OCI-M2 (cell line): ENCODE measurements at regions not wholly inside any gene's neighbourhood (a gene's known extent, or its start where the extent isn't known, plus 50 kb on each side); places are given as distances from the start of the nearest gene placed in this dataset.
"Not testable (repeated sequence)": the region's sequence is repeated elsewhere in the genome, so short reads cannot be mapped to it uniquely, and the experiment has no call there.

Source experiments
- DNase-seq: peaks from one replicate; lab custom pipeline; 2025; ENCODE audit not compliant: unreplicated experiment; lab: John Stamatoyannopoulos, UW

DNA sequence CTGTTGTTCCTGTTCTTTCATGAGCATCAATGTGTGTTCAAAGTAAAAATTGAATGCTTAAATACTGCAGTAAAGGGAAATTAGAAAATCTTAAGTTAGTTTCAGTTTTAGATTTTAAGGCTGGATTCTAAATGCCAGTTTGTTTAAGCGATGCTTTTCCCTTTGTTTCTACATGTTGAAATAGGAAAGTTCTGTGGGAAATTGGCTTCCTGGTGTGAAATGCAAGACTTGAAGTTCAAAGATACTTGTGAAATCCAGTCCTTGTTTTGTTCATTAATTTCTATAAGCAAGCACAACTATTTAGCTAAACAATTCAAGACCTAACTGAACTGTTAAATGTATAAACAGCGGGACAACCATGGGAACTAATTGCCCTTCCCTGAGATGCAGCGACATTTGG lies 149.1 kb downstream of the LYPLAL1 start:
- no peak for DNase-seq

DNA sequence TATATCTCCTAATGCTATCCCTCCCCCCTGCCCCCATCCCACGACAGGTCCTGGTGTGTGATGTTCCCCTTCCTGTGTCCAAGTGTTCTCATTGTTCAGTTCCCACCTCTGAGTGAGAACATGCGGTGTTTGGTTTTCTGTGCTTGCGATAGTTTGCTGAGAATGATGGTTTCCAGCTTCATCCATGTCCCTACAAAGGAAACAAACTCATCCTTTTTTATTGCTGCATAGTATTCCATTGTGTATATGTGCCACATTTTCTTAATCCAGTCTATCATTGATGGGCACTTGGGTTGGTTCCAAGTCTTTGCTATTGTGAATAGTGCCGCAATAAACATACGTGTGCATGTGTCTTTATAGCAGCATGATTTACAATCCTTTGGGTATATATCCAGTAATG lies 146.9 kb downstream of the LYPLAL1 start:
- not testable (repeated sequence) for DNase-seq

DNA sequence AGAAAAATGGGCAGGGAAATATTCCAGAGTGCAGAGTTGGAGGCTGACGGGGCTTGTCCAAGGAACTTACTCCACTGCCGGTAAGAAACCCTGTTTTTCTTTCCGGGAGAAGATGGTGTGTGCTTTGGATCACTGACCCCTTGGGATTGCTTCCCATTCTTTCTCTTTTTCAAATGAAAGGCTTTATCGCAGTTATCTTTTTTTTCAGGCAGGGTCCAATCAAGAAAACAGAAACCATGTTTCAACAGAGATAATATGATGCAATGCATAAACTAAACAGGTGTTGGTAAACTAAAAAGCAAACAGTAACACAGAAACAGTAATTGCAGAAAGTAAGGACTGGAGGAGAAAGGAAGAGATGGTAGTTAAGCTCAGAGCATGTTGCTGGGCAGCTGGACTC lies 145.1 kb downstream of the LYPLAL1 start:
- DNase-seq = no peak

DNA sequence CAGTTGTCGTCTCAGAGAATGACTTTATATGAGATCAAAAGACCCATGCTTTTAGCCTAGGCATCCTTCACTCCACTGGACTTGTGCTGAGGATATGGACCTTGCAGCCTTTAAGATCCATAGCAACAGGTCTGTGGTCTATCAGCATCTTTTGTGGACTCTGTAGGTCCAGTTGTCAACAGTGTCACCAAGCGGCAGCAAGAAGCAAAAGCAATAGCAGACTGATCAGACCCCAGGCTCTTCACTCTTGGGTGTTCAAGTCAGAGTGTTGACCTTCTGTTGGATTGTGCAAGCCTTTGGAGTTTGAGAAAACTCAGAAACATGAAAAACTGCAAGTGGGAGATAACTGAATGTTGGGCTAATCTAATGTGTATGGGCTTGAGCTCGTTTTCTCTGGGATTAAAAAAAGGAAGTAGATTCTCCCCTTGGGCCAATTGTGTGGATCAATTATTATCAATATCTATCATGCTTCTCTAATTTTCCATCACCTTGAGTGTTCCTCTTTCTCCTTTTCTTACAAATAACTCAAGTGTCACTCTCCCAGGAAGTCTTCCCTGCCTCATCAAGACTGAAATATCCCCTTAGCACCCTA lies 144.2 kb downstream of the LYPLAL1 start:
- no peak for DNase-seq

DNA sequence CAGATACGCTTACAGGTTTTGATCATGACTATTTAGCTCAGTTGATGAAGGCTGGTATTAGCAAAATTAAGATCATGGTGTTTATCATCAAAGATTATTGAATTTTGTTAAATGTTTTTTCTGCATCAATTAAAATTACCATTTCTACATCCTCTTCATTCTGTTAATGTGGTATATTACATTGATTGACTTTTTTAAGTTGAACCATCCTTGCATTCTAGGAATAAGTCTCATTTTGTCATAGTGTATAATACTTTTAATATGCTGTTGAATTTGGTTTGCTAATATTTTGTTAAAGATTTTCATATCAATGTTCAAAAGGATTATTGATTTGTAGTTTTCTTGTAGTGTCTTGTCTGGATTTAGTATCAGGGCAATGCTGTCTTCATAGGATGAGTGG lies 142.4 kb downstream of the LYPLAL1 start:
- no peak for DNase-seq

DNA sequence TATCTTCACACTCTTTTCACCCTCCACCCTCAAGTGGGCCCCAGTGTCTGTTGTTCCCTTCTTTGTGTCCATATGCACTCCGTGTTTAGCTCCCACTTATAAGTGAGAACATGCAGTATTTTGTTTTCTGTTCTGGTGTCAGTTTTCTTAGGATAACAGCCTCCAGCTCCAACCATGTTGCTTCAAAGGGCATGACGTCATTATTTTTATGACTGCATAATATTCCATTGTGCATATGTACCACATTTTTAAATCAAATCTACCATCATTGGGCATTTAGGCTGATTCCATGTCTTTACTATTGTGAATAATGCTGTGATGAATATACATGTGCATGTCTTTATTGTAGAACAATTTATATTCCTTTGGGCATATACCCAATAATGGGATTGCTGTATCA lies 140.3 kb downstream of the LYPLAL1 start:
- no peak for DNase-seq

DNA sequence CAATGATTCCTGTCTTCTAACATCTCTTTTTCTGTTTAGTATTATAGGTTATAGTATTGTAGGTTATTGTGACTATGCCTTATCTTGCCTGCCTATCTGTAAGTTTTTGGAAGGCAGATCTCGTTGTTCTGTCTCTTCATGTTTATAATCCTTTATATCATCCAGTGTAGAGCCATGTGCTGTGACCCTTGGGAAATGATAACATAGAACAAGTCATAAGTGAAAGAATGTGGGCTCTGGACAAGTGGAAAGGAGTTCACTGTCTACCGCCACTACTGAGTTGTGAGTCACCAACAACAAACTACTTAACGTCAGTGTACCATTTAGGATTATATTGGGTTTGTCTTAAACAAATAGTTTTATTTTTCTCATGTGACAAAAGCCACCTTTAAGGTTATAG lies 139.3 kb downstream of the LYPLAL1 start:
- no peak for DNase-seq

DNA sequence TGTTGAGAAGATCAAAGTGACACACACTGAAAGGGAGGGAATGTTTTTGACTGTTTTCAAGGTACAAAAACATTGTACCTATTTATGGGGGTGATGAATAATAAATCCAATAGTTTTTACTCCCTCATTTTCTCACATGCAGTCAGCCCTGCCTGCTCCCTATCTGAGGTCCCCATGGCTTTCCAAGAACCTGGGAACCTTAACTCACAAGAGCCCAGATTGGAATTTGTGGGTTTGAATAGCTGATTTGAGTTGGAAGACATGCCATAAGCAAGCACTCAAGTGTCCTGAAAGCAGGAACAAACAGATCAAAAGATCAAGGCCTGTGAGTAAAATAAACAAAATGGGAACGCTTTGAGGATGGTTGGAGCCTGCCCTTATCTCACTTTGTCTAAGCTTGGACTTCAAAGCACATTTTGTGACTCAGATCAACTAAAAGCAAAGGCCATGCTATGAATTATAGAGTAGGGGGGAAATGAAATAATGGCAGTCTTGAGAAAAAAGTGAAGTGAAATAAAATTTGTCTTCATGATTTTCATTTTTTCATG lies 136.6 kb downstream of the LYPLAL1 start:
- DNase-seq = no peak

DNA sequence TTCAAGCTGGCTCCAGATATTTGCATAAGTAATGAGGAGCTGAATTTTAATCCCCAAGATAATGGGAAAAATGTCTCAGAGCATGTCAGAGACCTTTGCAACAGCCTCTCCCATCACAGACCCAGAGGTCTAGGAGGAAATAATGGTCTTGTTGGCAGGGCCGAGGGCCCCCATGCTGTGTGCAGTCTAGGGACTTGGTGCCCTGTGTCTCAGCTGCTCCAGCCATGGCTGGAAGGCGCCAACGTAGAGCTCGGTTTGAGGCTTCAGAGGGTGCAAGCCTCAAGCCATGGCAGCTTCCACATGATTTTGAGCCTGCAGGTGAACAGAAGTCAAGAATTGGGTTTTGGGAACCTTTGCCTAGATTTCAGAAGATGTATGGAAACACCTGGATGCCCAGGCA lies 134.7 kb downstream of the LYPLAL1 start:
- no peak for DNase-seq

DNA sequence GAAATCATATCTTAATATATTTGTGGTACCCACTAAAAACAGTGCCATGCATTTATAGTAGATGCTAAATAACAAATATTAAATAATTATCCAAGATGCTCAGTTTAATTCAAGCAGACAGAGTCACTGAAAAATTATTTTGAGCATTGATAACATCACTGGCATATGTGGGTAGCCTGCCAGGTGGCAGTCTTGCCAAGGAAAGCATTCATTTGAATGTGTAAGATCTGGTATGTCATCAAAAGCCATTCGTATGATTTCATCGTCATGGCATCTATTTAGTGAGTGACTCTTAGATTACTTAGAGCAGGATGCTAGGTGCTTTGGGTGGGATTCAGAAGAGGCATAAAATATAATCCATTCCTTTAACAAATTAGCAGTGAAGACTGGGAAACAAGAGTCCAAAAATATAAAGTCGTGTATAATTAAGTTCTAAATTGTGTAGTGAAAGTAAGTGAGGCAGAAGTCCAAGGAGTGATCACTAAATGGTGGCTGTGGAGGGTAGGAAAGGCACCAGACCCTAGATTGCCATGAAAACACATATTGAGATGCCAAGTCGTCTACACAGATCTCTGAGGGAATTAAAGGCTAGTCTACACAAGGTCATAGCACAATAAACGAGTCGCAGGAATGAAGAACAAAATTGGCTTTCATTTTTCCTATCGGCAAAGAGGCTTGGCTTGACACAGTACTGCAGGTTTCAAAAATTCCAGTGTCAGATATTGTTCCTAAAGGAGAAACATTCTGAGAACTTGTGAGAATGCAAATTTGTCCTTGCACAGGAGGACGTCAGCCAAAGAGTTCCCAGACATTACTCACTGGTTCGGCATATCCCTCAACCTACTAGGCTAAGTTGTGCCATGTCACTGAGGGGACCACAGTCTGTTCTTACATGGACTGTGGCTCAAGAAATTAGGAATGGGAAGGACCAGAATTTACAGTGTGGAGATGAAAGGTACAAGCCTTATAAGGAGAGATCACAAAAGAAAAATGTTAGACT lies 130.8 kb downstream of the LYPLAL1 start:
- DNase-seq = no peak

DNA sequence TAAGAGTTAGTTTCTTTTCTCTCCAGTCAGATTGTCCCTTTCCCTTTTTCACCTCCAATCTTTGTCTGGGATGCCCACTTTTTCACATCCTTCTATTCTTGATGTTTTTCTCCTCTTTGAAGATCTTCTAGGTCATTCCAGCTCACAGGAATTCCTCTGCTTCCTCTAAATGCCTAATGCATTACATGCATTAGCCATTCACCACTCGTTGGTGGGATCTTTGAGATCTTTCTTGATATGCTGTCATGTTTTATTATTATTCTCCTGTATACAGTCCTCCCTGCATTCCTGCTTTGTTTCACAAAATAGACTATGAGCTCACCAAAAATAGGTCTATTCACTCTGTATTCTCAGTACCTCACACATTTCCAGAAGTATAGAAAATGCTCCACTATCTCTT lies 129.0 kb downstream of the LYPLAL1 start:
- no peak for DNase-seq

DNA sequence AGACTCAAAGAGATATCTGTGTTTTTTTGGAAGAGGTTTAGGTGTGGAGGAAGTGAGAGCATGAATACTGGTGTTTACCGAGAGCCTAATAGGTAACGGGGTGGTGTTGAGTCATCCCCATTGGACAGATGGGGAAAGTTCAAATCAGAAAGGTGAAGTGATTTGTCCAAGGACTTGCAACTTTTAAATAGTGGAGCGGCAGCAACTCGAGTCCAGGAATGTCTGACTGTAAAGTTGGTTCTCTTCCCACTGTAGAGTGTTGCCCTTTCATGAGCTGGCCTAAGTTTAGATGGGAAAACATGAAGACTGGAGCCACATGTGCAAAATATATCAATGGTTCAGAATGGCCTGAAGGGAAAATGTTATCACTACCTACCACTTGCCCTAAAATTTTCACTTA lies 125.7 kb downstream of the LYPLAL1 start:
- DNase-seq = no peak

DNA sequence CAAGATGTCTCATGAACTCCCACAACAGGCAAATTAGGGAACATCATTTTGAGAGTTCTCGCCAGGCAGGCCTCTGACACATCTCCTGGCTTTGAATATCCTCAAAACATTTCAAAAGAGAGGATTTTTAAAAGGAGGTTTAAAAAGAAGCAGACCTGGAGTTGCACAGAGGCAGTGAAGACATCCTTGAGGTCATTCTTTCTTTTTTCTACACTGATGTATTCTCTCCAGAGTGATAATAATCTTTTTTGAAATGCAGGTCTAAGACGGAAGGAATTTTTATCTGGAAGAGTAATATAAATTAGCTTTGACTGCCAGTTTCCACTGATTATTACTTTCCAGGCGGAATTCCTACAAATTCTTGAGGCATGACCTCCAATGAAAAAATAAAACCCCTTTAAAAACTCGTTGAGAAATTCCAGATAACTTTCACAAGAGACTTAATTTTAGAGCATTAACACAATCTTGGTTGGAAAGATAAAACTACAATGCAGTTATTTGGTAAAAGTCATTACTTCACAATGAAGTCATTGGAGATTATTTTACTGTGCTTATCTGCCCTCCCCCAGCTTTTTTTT lies 125.0 kb downstream of the LYPLAL1 start:
- DNase-seq = no peak

DNA sequence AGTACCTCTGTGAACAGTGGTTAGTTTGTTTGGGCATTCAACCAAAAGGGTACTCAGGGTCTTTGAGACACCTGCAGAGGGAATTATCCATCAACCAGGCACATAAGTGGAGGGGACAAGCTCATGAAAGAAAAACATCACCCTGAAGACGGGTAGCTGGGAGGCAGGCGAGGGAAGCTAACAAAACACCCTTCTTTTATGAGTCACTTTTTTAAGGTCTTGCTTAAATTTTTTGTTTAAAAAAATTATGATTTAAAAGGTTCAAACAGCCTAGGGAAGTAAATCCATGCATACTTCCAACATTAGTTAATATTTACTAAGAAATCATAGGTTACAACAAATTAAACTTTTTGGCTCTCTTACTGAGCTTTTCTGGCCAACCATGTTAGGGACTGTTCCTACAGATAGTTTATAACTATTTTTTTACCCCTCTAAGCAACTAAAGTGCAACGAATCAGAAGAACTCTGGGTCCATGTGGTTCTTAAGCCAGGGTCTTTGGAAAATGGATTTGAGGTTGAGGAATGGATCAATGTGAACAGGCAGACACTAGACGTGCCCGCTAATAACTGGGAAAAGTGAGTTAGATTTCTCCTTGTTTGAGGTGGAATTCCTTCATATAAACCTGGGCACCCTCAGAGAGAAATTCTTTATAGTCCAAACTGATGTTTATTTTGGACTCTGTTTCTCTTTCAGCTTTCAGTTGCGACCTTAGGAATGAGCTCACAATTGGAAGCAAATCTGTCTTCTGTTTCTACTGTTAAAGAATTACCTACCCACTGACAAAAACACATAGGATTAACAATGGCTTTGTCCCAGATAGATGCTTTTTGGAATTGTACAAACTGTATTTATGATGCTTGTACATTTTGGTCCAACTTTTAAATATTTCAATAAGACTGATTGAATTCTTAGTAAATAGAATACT lies 123.0 kb downstream of the LYPLAL1 start:
- no peak for DNase-seq

DNA sequence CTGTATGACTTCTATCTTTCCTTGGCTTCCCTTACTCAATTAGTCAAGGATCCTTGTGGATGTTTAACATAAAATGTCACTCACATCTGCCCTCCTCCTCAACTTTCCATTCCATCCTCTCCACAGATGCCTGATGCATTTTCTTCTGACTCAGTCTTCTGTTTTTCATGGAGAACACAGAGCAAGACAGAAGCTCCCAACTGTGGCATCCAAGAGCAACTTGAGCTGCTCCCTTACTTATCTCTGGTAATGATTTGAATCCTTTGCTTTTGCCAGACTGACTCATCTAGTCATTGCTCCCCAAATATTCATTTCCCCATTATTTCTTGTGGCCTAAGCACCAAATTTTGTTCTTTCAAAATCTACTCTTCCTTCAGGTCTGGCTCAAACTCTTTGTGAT lies 120.6 kb downstream of the LYPLAL1 start:
- no peak for DNase-seq

DNA sequence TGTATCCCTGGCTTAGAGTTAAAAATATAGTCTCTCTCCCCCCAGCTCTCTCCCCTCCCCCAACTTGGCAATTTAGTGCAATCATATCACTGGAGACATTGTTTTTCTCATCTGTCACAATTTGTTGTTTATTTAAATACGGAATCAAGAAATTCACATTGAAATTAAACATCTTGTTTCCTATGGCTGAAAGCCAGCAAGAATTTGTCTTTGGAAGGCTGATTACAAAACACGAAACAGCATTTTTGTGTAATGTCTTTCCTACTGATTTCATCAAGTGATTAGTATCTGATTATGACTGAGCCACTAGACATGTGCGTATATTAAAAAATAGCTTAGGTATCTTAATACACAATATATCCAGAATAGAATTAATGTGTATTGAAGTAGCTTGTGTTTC lies 119.7 kb downstream of the LYPLAL1 start:
- DNase-seq = no peak

DNA sequence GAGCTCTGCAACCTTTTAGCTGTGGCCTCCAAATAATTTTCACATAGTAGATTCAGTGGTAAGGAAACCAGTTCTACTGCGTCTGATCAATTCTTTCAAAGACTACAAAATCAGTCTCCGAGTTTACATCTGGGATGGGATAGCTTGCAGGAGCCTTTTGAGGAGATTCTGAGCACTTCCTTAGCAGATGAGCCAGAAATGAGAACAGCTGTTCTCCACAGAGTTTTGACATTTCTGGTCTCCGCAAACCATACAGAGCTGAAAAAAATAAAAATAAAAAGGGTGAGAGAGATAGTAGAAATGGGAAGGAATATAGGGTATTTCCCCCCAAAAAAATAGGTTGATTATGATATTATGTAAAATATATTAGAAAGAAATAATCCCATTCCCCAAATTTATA lies 119.3 kb downstream of the LYPLAL1 start:
- DNase-seq = no peak

DNA sequence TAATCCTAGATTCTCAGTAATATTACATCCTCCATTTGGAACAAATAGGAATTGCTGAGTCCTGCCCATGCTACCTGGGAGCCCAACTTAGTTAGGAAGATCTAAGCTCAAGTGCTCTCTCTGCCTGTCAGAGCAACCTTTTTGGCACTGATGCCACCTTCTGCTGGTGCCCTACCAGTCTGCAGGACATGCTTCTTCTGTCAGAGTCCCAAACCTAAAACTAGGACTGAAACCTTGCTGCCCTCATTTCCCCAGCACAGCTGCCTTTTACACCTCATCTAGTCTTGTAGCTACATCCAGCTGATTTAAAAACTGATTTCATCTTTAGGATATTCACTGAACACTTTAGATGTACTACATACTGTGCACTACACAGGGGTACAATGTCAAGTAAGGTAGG lies 118.7 kb downstream of the LYPLAL1 start:
- no peak for DNase-seq

DNA sequence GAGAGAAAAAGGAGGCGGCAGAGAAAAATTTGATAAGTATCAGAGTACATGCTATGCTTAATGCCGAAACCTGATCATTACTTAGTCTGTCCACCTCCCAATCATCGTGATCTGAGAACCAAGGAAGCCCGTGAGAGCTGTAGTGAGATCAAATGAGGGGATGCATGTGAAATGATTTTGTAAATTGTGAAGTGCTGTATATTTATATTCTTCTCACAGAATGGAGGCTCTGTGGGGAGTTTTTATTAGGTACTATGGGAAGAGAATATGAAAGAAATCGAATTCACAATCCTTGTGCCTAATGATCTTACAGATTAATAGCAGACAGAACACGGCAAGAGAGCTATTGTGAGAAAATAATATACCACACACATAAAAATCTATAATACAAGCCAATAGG lies 115.5 kb downstream of the LYPLAL1 start:
- no peak for DNase-seq

DNA sequence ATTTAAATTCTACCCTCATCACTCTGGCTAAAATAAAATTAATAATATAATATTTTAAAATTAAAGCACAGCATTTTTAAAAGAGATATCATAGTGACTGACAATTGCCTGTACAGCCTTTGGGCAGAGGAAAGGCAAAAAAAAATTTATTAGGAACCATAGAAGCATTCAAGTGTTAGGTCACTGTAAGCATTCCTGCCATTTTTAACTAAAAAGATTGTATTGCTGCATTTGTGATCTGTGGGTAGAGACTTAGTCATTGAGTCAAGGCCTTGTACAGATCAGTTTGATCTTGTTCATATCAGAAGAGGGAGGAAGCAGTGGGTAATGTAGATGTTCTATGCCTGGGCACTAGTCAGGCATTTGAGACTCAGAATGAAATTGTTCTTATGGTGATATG lies 109.9 kb downstream of the LYPLAL1 start:
- DNase-seq = no peak

DNA sequence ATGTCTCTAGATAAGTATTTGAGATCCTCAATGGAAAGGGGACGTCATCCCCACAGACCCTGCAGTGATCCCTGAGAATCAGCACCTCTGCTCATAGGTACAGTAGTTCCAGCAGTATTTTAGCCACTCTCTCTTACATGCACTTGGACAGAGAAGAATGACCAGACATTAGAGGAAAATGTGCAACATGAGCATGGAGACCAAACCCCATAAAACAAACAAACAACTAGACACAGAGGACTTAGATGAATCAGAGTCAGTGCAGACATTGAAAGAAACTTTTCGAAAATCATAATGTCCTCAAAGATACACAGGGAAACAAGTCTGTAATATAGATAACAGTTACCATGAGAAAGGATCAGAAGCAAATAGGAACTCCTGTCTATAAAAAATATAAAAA lies 108.2 kb downstream of the LYPLAL1 start:
- DNase-seq = no peak
